GM12878 (cell line): ENCODE measurements at regions not wholly inside any gene's neighbourhood (a gene's known extent, or its start where the extent isn't known, plus 50 kb on each side); places are given as distances from the start of the nearest gene placed in this dataset.

Experiments
- ATAC-seq: fragments of 200-7000 bp; cut with Tn5 transposase; 3 replicates; pipeline ENCODE4 v1.9.1; 2020; ENCODE audit warnings: mild to moderate bottlenecking, moderate library complexity
- BruUV-seq: library from RNA; stranded (reverse); fragments of 400-500 nt; replicated peaks from 2 replicates; lab custom pipeline; 2021; lab: Mats Ljungman, UMichigan
- CTCF ChIA-PET: fragments of 300-600 bp; sonication (Branson Sonifier 250); formaldehyde crosslinking; extraction: SDS; loops from one replicate; lab custom pipeline; 2021; ENCODE audit warnings: inconsistent platforms; lab: Yijun Ruan, JAX
- POLR2A ChIA-PET: fragments of 350-600 bp; formaldehyde crosslinking; extraction: SDS; loops from one replicate; lab custom pipeline; 2021; ENCODE audit warnings: inconsistent platforms; lab: Charles Lee
- RAD21 ChIA-PET: fragments of 300-600 bp; sonication (Branson Sonifier 250); formaldehyde crosslinking; loops from one replicate; lab custom pipeline; 2023; ENCODE audit warnings: antibody characterized with exemption; ENCODE audit not compliant: unreplicated experiment; lab: Charles Lee
- SMC1A ChIA-PET: fragments of 300-600 bp; sonication (Branson Sonifier 250); formaldehyde crosslinking; loops from one replicate; lab custom pipeline; 2023; ENCODE audit not compliant: unreplicated experiment, uncharacterized antibody; lab: Charles Lee
- DNase-seq: peaks from one replicate; pipeline ENCODE4 v3.0.0-alpha.2; 2011; ENCODE audit warnings: low read depth, low spot score
- FAIRE-seq: peaks from 3 replicates; lab custom pipeline; 2011; peaks lifted over from hg19 to GRCh38; lab: Jason Lieb, UNC
- H2AFZ ChIP-seq: 2 replicates; pipeline ENCODE4 v1.6.0; 2011; ENCODE audit warnings: low read depth, low read length, control low read depth; ENCODE audit not compliant: control insufficient read depth
- H3K27ac ChIP-seq: 2 replicates; pipeline ENCODE4 v1.5.1; 2011; ENCODE audit warnings: control low read depth; ENCODE audit not compliant: control insufficient read depth, insufficient read depth
- H3K27me3 ChIP-seq, 2 experiments: replicated peaks in 1 of 2; 2 replicates each; pipeline versions ENCODE4 v1.6.0 to v1.6.1; 2011; ENCODE audit warnings: low read length in 1 of 2; ENCODE audit not compliant: control insufficient read depth in 2 of 2, insufficient read depth in 2 of 2
- H3K36me3 ChIP-seq, 2 experiments: 2 replicates each; pipeline ENCODE4 v1.5.1; 2011; ENCODE audit warnings: low read length in 1 of 2; ENCODE audit not compliant: control insufficient read depth in 2 of 2, insufficient read depth in 2 of 2
- H3K4me1 ChIP-seq: 2 replicates; pipeline ENCODE4 v1.6.1; 2011; ENCODE audit warnings: mild to moderate bottlenecking, low read length, moderate library complexity, mixed read lengths; ENCODE audit not compliant: control insufficient read depth, insufficient read depth
- H3K4me2 ChIP-seq: 2 replicates; pipeline ENCODE4 v1.6.0; 2011; ENCODE audit warnings: control low read depth; ENCODE audit not compliant: control insufficient read depth, insufficient read depth
- H3K4me3 ChIP-seq: fragments of 200-600 bp; sonication (generic); 2 replicates; pipeline ENCODE4 v1.5.1; 2016
- H3K79me2 ChIP-seq: 2 replicates; pipeline ENCODE4 v1.6.0; 2011; ENCODE audit warnings: low read length; ENCODE audit not compliant: control insufficient read depth, insufficient read depth
- H3K9ac ChIP-seq: 2 replicates; pipeline ENCODE4 v1.8.0; 2011; ENCODE audit warnings: low read length, control low read depth, mixed read lengths; ENCODE audit not compliant: control insufficient read depth, insufficient read depth
- H3K9me3 ChIP-seq: replicated peaks from 3 replicates; pipeline ENCODE4 v1.5.1; 2011; ENCODE audit warnings: mild to moderate bottlenecking, low read length; ENCODE audit not compliant: control insufficient read depth, insufficient read depth
- H4K20me1 ChIP-seq: 2 replicates; pipeline ENCODE4 v1.6.0; 2011; ENCODE audit not compliant: control insufficient read depth, insufficient read depth
- ATF7 ChIP-seq: fragments of 450-650 bp; IDR thresholded peaks from 2 replicates; pipeline ENCODE4 v1.6.1; 2016; ENCODE audit warnings: low read depth, mild to moderate bottlenecking
- CHD2 ChIP-seq: IDR thresholded peaks from 2 replicates; pipeline ENCODE4 v1.6.1; 2011; ENCODE audit warnings: low read depth, low read length, improper control_type of control experiment, borderline replicate concordance
- CREM ChIP-seq: IDR thresholded peaks from 2 replicates; pipeline ENCODE4 v1.6.1; 2014; ENCODE audit warnings: antibody characterized with exemption, low read depth
- HCFC1 ChIP-seq: fragments of 150-350 bp; IDR thresholded peaks from 2 replicates; pipeline ENCODE4 v1.6.1; 2014; ENCODE audit warnings: low read length
- IRF4 ChIP-seq: IDR thresholded peaks from 2 replicates; pipeline ENCODE4 v1.6.1; 2011; ENCODE audit warnings: low read depth, low read length
- MEF2A ChIP-seq: IDR thresholded peaks from 2 replicates; pipeline ENCODE4 v1.6.1; 2011; ENCODE audit warnings: low read depth, mild to moderate bottlenecking, low read length, moderate library complexity; ENCODE audit not compliant: insufficient read depth
- MEF2B ChIP-seq: fragments of 450-650 bp; IDR thresholded peaks from 2 replicates; pipeline ENCODE4 v1.6.1; 2018; ENCODE audit warnings: mild to moderate bottlenecking, moderate library complexity; ENCODE audit not compliant: partially characterized antibody, poor library complexity, severe bottlenecking
- NFIC ChIP-seq: IDR thresholded peaks from 2 replicates; pipeline ENCODE4 v1.6.1; 2012; ENCODE audit warnings: low read depth, mild to moderate bottlenecking, inconsistent platforms, low read length, moderate library complexity
- NFYB ChIP-seq: IDR thresholded peaks from 2 replicates; pipeline ENCODE4 v1.6.1; 2011; ENCODE audit warnings: low read depth, mild to moderate bottlenecking, low read length, improper control_type of control experiment, moderate library complexity; ENCODE audit not compliant: insufficient read depth
- NKRF ChIP-seq: fragments of 450-650 bp; conservative IDR thresholded peaks from 2 replicates; pipeline ENCODE4 v1.6.1; 2017; ENCODE audit warnings: mild to moderate bottlenecking, moderate library complexity
- NR2C1 ChIP-seq: fragments of 450-650 bp; IDR thresholded peaks from 2 replicates; pipeline ENCODE4 v1.6.1; 2017; ENCODE audit warnings: antibody characterized with exemption, mild to moderate bottlenecking, moderate library complexity
- RELA ChIP-seq: fragments of 450-650 bp; IDR thresholded peaks from 2 replicates; pipeline ENCODE4 v1.8.0; 2014; ENCODE audit warnings: borderline replicate concordance; ENCODE audit not compliant: partially characterized antibody
- RFX5 ChIP-seq: IDR thresholded peaks from 2 replicates; pipeline ENCODE4 v1.6.1; 2011; ENCODE audit warnings: low read depth, low read length, improper control_type of control experiment
- WRNIP1 ChIP-seq: IDR thresholded peaks from 2 replicates; pipeline ENCODE4 v1.6.1; 2011; ENCODE audit warnings: low read depth, low read length, improper control_type of control experiment, borderline replicate concordance
- ZNF687 ChIP-seq: fragments of 450-650 bp; IDR thresholded peaks from 2 replicates; pipeline ENCODE4 v1.6.1; 2017; ENCODE audit warnings: mild to moderate bottlenecking, moderate library complexity
- ZSCAN29 ChIP-seq: fragments of 450-650 bp; IDR thresholded peaks from 2 replicates; pipeline ENCODE4 v1.6.1; 2017; ENCODE audit warnings: mild to moderate bottlenecking, moderate library complexity
- ZZZ3 ChIP-seq: IDR thresholded peaks from 2 replicates; pipeline ENCODE4 v1.6.1; 2011; ENCODE audit warnings: low read depth; ENCODE audit not compliant: control insufficient read depth, insufficient read length
- WGBS: methylation state at CpG from one replicate; pipeline ENCODE4 v1.1.6; 2016; ENCODE audit warnings: low lambda C conversion rate; ENCODE audit not compliant: insufficient replicate concordance, insufficient coverage; ENCODE audit errors: missing lambda C conversion rate; 5-methylcytosine and 5-hydroxymethylcytosine counted together
- in situ Hi-C: fragments of 300-500 bp; cut with MboI; formaldehyde crosslinking; loops from 9 replicates; pipeline ENCODE4 v1.14.3; 2018; ENCODE audit warnings: mixed read lengths
- intact Hi-C: fragments of 100-400 bp; cut with micrococcal nuclease; formaldehyde crosslinking; loops from one replicate; pipeline ENCODE4 v1.14.2; 2022; ENCODE audit not compliant: unreplicated experiment

GRCh38 chr6:74642101-74642500 is 563.8 kb downstream of the COL12A1 start:
- Histone ChIP-seq H3K36me3 (no peaks in the 10 kb centered on the region), H3K9ac (no peak overlapping the region), H4K20me1 (no peaks in the 10 kb centered on the region), H3K27ac (no peak overlapping the region), H3K4me1 (no peaks in the 10 kb centered on the region), H3K27me3 (no peaks in the 10 kb centered on the region), H3K4me2 (no peak overlapping the region), H3K9me3 (no peaks in the 10 kb centered on the region), H3K4me3 (no peak overlapping the region), H2AFZ (no peak overlapping the region), H3K79me2 (no peaks in the 10 kb centered on the region)
- TF ChIP-seq ZZZ3 (no peak), MEF2A (no peak), ATF7 (no peak), RELA (no peak), ZNF687 (no peak), WRNIP1 (no peak), RFX5 (no peak), NR2C1 (no peak), NFYB (no peak), CREM (no peak), NKRF (no peak), HCFC1 (no peak), MEF2B (no peak), IRF4 (no peak), CHD2 (no peak), ZSCAN29 (no peak), NFIC (no peak)
- no TSS peak for BruUV-seq
- DNase-seq (no peak), FAIRE-seq (no peak), ATAC-seq (peak; percentile 38)
- CTCF ChIA-PET, result no interaction called here
- POLR2A ChIA-PET, result no interaction called here
- in situ Hi-C loops (no loop called here), intact Hi-C loops (no loop called here)
- SMC1A ChIA-PET, result no interaction called here
- RAD21 ChIA-PET, result no interaction called here
- WGBS, result 35% methylated on average over 2 of the region's 2 CpGs
